ENCODE measurements at regions not wholly inside any gene's neighbourhood (a gene's known extent, or its start where the extent isn't known, plus 50 kb on each side); places are given as distances from the start of the nearest gene placed in this dataset.

GRCh38 chr13:40438999-40439797, 227.2 kb downstream of the FOXO1 start:
- no peak for DNase-seq (ENCODE audit: insufficient read length, low spot score)
- TF ChIP-seq, protein P1, sequence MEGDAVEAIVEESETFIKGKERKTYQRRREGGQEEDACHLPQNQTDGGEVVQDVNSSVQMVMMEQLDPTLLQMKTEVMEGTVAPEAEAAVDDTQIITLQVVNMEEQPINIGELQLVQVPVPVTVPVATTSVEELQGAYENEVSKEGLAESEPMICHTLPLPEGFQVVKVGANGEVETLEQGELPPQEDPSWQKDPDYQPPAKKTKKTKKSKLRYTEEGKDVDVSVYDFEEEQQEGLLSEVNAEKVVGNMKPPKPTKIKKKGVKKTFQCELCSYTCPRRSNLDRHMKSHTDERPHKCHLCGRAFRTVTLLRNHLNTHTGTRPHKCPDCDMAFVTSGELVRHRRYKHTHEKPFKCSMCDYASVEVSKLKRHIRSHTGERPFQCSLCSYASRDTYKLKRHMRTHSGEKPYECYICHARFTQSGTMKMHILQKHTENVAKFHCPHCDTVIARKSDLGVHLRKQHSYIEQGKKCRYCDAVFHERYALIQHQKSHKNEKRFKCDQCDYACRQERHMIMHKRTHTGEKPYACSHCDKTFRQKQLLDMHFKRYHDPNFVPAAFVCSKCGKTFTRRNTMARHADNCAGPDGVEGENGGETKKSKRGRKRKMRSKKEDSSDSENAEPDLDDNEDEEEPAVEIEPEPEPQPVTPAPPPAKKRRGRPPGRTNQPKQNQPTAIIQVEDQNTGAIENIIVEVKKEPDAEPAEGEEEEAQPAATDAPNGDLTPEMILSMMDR (IDR thresholded peaks at IDR 0.05; ENCODE audit: insufficient read depth, missing control alignments), result no peak
- FAIRE-seq, result no peak

GRCh38 chr13:40439928-40440327, 226.5 kb downstream of the FOXO1 start:
- FAIRE-seq (no peak), DNase-seq (ENCODE audit: insufficient read length, low spot score) (no peak)
- TF ChIP-seq, protein P1 (IDR thresholded peaks at IDR 0.05; ENCODE audit: insufficient read depth, missing control alignments), result no peak

DNA sequence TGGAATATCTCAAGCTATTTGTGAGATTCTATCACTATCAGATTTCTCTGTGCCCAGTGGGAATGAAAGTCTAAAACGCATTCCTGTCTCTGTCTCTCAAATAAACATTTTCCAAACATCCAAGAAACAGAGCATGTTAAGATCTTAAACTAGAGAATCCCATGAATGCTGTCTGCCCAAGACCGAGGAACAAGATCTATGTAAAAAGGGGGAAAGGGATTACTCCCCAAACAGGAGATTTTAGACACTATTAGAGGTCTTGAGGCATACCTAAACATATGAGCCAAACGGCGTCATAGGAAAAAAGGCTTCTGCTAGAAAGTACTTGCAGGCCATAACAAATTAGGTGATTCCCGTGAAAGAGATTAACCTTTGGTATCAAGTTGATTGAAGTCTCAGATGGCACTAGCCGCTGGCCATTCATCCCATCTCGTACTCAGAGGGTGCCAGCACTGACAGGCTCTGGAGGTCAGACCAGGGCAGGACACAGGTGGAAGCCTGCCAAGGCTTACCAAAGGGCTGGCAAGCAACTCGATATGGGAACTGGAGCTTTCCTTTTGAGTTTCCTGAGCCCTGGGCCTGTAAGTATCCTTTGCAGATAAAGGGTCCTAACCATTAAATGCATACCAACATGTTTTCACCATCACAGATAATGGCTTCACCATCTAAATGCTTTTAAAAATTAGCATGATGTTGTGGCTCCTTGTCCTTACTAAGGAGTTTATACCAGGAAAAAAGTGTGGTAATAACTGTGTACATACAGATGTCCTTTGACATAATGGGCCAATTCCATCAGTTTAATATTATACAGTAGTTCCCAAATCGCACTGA, 225.2 kb downstream of the FOXO1 start:
- DNase-seq (ENCODE audit: insufficient read length, low spot score), result no peak
- FAIRE-seq, result no peak
- TF ChIP-seq, protein P1 (IDR thresholded peaks at IDR 0.05; ENCODE audit: insufficient read depth, missing control alignments), result no peak

- FAIRE-seq, result no peak
- TF ChIP-seq, protein P1 (IDR thresholded peaks at IDR 0.05; ENCODE audit: insufficient read depth, missing control alignments), result no peak
- DNase-seq (ENCODE audit: insufficient read length, low spot score), result no peak
These were observed 224.2 kb downstream of the FOXO1 start for GRCh38 chr13:40442231-40442630.

DNA sequence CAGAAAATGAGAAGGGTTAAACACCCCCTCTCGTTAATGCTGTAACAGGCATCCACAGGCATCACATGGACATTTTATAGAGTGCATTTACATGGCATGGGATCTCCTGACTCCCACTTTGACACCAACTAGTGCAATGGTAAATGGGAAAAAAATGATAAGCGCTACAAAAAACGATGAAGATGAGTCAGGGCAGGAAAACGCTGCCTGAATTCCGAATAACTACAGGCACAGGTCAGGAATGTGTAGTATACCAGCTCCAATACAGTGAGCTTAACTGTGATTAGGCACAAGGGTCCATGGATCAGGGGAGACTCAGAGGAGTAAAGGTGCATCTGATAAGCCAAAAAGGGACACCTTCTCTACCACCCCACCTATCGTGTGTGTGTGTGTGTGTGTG, 223.6 kb downstream of the FOXO1 start:
- TF ChIP-seq, protein P1 (IDR thresholded peaks at IDR 0.05; ENCODE audit: insufficient read depth, missing control alignments), result no peak
- no peak for DNase-seq (ENCODE audit: insufficient read length, low spot score)
- no peak for FAIRE-seq

- TF ChIP-seq, protein P1 (IDR thresholded peaks at IDR 0.05; ENCODE audit: insufficient read depth, missing control alignments), result no peak
- no peak for FAIRE-seq
- no peak for DNase-seq (ENCODE audit: insufficient read length, low spot score)
These were observed 222.2 kb downstream of the FOXO1 start for GRCh38 chr13:40444241-40444640.

All from D721Med (cell line).